ENCODE measurements at regions not wholly inside any gene's neighbourhood (a gene's known extent, or its start where the extent isn't known, plus 50 kb on each side); places are given as distances from the start of the nearest gene placed in this dataset.

DNA sequence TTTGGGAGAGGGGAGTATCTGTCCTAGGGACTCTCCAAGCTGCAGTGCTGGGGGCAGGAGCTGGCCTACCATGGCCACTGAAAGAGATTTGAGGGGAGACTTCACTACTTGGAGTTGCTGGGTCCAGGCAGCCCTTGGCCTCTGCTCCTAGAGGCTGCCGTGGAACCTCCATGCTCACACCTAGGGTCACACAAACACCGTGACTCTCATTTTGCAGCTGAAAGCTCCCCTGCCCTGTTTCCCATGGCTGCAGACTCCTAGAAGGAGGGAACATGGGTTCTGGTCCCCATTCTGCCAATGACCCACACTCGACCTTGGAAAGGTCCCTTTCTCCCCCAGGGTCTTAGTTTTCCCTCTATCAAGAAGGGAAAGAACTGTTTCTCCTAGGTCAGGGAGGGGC is 147.1 kb upstream of the PPP1R26 start:
- TF ChIP-seq, protein P1, sequence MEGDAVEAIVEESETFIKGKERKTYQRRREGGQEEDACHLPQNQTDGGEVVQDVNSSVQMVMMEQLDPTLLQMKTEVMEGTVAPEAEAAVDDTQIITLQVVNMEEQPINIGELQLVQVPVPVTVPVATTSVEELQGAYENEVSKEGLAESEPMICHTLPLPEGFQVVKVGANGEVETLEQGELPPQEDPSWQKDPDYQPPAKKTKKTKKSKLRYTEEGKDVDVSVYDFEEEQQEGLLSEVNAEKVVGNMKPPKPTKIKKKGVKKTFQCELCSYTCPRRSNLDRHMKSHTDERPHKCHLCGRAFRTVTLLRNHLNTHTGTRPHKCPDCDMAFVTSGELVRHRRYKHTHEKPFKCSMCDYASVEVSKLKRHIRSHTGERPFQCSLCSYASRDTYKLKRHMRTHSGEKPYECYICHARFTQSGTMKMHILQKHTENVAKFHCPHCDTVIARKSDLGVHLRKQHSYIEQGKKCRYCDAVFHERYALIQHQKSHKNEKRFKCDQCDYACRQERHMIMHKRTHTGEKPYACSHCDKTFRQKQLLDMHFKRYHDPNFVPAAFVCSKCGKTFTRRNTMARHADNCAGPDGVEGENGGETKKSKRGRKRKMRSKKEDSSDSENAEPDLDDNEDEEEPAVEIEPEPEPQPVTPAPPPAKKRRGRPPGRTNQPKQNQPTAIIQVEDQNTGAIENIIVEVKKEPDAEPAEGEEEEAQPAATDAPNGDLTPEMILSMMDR (IDR thresholded peaks at IDR 0.05; ENCODE audit: extremely low read depth, missing control alignments) = no peak
- no peak for DNase-seq (ENCODE audit: low spot score)

DNA sequence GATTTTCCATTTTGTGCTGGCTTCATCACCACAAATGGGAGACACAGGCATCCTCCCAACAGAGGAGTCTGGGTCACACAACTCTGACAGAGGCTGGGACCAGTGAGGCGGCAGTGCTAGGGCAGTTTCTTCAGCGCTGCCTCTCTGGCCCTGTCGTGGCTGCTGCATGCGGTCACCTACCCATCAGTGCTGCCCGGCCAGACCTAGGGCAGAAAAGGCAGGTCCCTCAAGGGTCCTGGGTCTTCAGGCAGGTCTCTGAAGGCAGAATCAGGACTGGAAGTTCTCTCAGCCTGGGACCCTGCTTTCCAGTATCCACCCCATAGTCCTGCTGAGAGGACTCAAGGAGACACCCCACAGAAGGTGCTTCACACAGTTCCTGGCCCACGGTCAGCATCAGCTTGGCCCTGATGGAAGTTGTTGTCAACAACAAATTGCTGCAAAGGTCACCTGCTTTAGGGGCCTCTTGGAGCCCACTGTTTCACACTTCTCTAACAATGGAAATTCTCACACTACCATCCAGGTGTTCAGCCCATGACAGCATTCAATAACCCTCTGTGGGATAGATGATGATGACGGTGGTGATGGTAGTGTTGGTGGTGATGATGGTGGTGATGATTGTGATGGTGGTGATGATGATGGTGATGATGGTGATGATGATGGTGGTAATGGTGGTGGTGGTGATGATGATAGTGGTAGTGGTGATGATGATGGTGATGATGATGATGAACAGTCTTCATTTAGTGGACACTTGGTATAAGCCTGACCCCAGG is 146.4 kb upstream of the PPP1R26 start:
- TF ChIP-seq, protein P1 (IDR thresholded peaks at IDR 0.05; ENCODE audit: extremely low read depth, missing control alignments) = no peak
- DNase-seq (ENCODE audit: low spot score) = no peak

DNA sequence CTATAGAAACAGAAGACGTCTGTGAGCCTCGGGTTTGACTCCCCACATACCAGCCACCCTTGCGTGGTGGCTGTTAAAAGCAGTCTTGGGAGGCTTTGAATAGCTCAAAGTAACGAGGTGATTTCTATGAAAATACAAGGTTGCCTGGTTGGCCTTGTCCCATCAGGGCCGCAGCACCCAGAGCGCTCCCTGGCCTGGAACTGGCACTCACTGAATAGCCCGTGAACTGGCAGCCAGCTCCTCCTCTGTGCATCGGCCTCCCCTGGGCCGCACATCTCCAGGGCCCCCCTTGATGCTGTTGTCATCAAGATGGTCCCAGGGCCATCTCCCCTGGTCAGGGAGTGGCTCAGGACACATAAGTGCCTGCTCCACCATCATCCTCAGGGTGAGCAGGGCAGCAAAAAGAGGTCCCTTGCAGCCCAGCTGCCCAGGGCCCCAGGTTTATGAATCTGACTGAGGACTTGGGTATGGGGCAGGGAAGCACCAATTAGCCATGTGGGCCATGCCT is 144.6 kb upstream of the PPP1R26 start:
- TF ChIP-seq, protein P1 (IDR thresholded peaks at IDR 0.05; ENCODE audit: extremely low read depth, missing control alignments) = no peak
- no peak for DNase-seq (ENCODE audit: low spot score)

DNA sequence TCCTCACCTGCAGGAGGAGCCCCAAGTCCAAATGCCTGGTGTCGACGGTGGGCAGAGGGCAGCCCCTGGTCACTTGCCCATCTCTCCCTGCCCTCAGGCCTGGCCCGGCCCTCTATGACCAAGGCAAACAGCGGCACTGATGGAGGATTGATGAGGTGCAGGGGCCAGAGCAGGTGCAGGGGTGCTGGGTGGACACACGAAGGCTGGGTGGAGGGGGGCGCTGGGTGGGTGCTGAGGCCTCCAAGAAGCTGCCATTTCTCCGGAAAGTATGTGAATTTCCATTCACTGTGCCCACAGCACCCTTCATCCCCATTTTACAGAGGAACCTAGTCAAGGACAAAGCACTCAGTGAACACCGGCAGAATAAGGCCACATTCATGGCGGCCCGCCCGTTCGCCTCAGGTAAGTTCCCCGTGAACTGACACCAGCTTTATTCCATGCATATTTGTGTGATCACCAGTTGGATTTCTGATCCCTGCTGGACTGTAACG is 143.8 kb upstream of the PPP1R26 start:
- TF ChIP-seq, protein P1 (IDR thresholded peaks at IDR 0.05; ENCODE audit: extremely low read depth, missing control alignments) = no peak
- no peak for DNase-seq (ENCODE audit: low spot score)

DNA sequence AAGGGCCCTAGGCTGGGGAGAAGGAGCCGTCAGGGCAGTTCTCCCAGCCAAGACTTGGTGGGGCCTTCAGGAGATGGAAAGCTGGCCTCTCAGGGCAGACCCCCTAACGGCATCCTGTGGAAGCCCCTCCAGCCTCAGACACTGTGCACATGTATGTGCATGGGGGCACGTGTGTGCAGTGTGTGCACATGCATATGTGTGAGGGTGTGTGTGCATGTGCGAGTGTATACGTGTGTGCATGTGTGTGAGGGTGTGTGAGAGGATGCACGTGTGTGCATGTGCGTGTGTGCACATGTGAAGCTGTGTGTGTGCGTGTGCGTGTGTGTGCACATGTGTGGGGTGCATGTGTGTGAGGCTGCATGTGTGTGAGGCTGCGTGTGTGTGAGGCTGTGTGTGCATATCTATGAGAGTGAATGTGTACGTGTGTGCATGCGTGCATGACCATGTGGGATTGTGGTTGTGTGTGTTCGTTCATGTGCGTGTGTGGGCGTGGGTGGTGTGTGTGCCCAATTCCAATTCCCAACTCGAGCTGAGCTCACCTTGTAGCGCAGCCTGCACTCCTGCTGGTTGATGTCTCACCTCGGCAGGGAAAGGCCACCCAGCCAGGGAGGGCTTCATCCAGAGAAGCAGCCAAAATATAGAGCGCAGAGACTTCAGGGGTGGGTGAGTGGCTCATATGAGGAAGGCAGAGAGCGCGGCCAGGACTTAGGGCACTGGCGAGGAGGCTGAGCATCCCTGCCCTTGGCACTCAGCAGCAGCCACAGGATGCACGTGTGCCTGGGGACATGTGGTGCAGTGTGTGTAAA is 142.7 kb upstream of the PPP1R26 start:
- DNase-seq (ENCODE audit: low spot score) = no peak
- TF ChIP-seq, protein P1 (IDR thresholded peaks at IDR 0.05; ENCODE audit: extremely low read depth, missing control alignments) = no peak

DNA sequence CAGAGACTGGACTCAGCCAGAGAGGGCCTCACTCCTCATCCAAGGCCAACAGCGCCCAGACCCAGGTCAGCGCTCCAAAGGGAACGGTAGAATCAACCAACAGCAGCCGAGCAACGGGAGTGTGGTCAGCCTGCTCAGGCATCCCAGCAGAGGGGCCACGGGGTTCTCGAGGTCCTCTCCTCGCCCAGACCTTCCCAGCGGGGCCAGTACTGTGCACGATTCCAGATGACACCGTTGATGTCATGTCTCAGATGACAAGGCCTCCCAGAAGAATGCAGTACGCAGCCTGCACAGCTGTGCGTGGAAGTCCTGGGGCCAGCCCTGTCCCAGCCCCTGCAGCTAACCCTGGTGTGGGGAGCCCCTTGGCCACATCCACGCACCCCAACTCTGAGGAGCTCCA is 141.0 kb upstream of the PPP1R26 start:
- TF ChIP-seq, protein P1 (IDR thresholded peaks at IDR 0.05; ENCODE audit: extremely low read depth, missing control alignments) = no peak
- DNase-seq (ENCODE audit: low spot score) = no peak
